Activated CD4-positive, CD25-positive, alpha-beta regulatory T cell treated with anti-CD3 and anti-CD28 coated beads, Interleukin-2, amount 50 U/mL, for 24 hours (primary cell): ENCODE measurements at regions not wholly inside any gene's neighbourhood (a gene's known extent, or its start where the extent isn't known, plus 50 kb on each side); places are given as distances from the start of the nearest gene placed in this dataset.
A peak's percentile ranks its signal among the peaks of the same experiment; 100 is the strongest.

Experiments
- ATAC-seq, 2 donors: fragments of 150-1000 bp; cut with Tn5 transposase; one replicate each; pipeline ENCODE4 v1.10.0; 2021; ENCODE audit warnings: mild to moderate bottlenecking in 1 of 2, moderate library complexity in 1 of 2

DNA sequence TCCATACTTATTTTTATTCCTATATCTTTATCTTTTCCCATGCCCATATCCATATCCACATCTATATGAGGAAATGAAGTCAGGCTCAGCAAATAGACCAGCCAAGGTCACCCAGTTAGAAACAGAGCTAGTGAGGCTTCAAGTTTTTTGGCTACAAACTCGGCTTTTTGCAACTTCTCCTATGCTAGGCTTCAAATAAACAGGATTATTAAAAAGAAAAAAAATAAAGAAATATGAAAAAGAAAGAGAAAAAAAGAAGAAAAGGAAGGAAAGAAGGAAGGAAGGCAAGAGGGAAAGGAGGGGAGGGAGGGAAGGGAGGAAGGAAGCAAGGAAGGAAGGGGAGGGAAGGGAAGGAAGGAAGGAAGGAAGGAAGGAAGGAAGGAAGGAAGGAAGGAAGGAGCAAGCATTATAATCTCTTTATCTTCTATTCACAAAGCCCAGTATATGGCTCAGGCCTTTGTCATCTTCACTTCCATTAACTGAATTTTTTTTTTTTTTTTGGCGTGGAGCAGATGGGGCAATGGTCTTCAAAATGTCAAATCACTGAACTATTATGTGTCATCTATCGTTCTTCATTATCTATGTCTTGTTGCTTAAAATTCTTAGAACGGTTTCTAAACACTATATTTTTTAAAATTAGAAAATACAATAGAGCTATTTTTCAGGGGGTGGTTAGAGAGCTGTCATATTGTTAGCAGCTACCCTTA is 418.2 kb downstream of the VRK1 start:
- ATAC-seq, result no peak

DNA sequence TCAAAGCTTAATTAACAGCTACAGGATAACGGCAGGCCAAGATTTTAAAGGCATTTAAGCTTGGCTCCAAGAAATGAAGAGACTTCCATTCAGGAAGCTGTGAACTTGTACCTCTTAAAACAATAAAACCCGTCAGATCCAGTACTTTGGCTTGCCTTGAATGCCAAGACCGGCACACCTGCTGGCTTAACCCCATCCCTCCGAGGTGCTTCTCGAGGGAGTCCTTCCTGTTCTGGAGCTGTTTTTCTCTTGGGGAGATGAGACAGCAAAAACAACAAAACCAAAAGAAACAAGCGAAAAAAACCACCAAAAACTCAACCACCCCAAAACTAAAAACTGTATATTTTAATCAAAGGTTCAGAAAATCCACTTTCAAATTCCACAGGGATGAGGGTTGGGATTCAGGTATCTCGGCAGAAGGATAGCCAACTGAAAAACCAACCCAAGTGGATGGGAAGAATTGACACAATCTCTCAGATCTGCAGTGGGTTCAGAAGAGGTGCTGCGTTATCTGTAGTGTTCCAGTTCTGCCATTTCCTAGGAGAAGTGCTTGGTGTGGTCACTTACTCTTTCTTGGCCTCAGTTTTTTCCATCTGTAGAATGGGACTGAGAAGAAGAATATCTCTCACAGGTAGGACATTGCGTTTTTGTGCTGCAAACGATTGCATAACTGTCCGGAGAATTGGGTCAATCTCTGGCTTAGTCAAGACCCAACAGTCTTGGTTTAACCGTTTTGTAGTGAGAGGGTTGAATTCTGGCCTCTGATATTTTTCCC is 420.1 kb downstream of the VRK1 start:
- no peak for ATAC-seq

DNA sequence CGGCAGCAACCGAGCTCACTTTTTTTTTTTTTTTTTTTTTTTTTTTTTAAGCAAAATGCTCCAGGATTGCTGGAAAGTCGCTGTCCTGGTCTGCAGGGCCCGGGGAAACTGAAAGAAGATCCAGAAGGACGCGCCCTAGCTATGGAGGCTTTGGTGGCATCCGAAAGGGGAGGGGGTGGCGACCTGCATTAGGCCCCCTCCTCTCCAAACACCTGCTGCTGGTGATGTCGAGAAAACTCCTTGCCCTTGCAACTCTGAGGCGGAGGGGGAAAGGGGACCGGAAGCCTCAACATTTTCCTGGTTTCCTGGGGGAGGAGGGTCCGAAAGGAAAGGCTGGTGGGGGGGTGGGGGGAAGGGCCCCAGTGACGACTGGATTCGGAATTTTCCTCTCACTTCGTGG is 421.1 kb downstream of the VRK1 start:
- ATAC-seq, result no peak

DNA sequence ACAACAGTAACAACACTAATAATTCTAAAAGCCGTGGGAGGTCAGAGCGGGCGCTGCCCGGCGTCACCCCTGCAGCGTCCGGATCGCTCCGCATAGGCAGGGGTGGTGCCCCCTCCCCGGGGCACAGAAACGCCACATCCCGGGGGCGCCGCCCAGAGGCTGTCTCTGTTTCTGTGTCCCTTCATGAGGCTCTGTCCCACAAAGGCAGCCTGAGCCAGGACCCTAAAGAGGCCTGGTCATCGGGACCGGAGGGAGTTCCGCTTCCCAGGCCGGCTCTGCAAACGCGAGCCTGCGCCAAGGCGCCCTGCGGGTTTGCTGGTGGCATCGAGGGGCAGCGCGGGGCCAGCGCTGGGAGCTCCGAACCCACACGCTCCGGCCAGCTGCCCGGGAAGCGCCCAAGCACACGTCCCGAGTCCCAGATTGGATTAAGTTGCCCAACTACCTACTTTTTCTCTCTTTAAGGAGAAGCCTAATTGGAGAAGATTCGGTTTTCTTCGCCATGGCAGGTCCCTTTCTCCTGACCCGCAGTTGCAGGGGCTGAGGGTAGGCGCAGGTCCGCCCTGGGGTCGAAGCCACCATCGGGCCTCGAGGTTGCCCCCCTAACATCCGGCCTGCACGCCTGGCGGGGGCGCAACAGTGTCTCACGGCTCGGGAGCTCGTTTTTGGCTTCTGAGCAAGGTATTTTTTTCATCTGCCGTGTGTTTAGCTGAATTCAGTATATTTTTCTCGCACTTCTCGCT is 421.7 kb downstream of the VRK1 start:
- ATAC-seq, result peak in 1 of 2 donors; percentile 32

DNA sequence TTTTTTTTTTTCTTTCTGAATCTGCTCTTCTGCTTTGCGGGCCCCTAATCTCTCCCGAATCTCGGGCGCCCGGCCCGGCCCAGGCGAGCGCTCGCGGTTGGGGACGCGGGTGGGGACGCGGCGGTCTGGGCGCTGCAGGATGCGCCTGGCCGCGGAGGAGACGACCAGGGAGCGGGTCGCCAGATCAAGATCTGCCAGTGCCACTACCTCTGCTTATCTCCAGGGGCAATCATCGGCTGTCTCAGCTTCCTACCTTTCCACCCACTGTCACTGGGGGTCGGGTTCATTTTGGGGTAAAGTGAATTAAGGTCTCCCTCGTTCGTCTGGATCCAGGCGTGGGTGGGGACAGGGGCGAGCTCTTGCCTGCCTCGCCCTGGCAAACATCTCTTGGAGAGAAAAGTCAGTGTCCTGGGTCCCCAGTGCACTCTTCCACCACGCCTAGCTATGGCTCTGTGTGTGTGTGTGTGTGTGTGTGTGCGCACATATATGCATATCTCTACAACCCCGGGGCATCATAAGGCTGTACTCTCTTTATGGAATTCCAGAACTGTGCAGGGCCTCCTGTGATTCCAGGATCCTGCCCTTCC is 422.3 kb downstream of the VRK1 start:
- ATAC-seq, result peak in 1 of 2 donors; percentile 30

DNA sequence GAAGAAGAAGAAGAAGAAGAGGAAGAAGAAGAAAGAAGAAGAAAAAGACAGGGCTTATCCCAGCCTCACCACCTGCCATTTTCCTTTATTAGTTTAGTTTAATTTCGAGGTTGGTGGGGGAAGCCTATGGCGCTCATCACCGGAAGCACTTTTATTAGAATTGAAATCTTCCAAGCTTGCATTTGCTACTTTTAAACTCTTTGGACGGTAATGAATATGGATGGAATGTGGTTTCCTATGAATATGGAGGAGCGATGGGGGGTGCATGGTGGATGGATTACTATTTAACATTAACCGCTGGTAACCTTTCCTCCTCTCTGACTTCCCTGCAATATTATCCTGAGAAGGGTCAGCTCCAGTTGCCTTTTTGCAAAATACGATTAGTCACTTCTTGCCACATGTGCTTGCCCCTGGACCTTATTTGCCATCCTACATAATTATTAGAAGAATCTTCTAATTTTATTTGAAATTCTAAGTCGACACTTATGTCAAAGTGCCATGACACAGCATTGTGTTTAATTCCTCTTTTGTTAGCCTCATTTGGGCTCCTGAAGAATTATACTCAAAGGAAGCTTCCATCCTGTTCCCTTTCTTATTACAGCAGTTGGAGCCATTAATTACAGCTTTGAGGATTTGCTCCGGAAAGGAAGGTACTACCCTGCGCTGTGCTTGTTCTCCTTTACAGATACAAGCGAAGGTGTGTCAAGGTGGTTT is 424.5 kb downstream of the VRK1 start:
- no peak for ATAC-seq

DNA sequence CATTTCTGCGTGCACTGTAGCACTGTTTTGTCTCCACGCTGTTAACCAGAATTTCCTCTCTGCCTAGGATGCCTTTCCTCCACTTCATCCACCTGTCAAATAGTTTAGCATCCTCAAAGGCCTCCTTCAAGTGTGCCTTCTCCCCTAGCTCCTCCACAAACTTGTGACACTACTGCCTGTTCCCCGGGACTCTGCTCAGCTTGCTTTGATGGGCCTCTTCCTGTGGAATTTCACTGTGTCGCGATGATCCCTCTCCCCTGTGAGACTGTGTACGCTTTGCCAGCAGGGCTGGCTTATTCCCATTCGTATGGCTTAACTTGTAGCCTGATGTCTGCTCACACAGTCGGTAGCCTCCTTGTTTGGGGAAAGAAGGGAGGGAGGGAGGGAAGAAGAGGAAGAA is 426.8 kb downstream of the VRK1 start:
- no peak for ATAC-seq

DNA sequence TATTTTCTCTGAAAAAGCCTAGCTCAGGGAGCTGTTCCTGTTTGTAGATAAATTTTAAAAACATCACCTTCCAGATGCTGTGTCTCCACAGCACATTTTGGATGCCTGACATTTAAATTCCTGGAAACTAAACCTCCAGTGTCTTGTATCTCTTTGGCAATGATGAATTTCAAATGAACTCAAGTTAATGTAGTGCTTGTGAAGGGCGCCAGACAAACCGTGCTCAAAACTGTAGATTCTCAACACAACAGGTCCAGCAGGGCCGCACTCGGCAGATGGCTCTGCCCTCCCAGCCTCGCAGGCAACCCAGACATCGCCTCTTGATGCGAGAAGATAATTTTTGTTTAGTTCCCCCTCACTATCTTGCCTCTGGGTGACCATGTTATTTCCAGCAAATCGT is 432.9 kb downstream of the VRK1 start:
- no peak for ATAC-seq

DNA sequence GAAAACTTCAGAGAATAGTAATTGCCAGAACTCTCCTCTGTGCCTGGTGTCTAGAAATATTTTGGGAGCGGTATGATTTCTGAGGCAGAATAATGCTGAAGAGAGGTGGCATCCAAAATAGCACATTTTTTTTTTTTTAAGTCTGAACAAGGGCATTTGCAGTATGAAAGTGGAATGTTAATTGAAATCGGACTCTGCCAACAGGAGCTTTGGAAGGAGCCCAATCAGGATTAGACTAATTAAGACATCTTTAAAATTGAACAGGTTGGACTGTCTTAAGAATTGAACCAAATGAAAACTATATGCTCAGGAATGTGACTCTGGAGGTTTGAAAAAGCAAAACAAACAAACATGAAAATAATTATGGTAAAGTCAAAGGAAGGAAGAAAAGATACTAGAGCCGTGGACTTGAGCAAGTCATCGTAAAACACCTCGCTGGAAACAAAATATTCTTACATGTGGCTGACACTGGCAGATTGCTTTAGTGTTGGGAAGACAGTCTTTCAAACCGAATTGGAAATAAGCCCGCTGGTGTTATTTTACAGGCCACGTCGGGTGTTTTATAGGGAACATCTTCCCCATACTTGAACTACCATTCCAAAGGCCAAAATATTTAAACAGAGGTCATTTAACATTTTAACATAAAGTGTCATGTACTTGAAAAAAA is 436.3 kb downstream of the VRK1 start:
- no peak for ATAC-seq

DNA sequence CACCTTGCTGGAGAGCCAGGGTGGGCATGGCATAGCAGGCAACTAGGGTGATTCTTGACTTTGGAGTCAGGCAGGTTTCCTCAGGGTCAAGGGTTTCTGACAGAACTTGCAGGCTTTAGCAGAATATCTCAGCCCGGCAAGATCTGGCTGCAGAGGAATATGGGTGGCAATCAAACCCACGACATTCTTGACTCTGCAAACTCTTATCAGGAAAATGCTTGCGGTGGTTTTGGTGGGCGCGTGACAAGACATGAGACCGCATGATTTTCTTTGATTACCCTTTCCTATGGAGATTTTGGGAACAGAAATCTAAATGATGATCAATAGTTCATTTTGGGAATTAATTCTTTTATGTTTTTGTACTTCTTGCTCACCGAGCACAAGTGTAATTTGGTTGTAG is 449.5 kb downstream of the VRK1 start:
- ATAC-seq, result no peak

DNA sequence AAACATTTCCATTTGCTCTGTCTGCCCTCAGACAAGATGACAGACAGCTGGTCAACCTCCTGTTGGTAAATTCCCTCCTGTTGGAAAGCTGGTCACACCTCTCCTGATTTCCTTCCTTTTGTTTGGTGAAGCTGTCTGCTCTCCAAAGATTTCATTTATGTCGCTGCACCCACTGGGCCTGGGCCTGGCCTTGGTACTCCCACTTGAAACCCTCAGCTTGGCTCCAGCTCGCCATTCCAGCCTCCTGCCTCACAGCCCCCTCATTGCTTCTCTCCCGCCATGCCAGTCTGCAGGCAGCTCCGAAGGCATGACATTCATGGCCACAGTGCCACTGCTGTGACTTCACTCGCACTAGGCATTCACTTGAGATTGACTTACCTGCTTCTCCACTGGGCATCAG is 451.8 kb downstream of the VRK1 start:
- ATAC-seq, result no peak

DNA sequence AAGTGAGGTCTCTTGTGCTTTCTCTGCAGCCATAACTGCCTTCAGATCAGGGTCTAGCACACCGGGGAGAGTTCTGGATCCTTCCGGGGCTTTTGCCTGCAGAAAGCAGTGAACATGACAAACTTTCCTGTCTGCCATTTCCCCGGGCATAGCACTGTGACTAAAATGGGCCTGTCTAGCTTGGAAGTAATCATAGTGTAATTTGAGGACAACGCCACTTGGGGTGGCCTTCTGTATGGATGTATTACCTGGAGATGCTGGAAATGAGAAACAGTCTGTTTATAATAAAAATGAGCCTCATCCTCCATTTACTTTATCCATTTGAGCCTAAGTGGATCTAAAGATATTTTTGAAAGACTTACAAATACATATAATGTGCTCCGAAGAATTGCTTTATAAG is 453.7 kb downstream of the VRK1 start:
- no peak for ATAC-seq

DNA sequence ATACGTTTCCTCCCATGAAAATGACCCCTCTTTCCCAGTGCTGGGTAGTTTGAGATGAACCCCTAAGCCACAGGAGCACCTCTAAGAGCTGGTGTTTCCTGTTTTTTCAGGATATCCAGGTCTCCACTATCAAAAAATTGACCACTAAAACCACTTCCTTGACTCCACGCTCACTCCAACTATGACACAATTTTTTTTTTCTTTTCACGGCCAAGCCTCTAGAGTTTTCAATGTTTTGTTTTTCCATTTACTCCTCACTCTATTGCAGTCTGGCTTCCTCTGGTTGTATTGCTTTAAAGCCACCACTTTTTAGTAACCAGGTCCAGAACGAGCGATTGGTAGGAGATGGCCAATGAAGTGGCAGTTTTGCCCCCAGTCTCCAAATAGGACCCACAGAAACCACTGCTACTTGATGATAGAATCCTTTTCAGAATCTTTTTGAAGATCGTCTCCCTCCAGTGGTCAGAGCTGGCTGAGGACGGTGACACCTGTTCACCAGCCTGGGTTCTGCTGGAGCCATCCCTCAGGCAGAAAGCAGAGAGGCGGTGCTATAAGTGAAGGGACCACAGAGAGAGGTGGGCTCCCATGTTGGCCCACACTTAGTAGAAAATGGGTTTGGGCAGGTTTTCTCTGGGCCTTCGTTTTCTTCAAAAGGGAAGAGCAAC is 454.4 kb downstream of the VRK1 start:
- no peak for ATAC-seq

DNA sequence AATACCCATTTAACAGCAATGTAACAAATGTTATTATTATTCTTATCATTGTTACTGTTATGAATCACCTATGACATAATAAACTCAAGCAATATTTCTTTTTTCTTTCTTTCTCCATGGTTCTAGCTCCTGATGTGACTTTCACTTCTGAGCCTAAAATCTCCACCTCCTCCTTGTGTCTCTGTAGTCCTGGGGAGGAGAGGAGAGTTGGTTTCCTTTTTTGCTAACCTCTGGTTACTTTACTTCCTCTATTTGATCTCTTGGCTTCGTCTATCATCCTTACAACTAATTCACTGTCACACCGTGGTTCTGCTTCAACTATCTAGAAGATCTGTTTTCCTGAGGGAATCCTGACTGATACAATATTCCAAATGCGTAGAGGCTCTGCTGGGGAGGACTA is 456.6 kb downstream of the VRK1 start:
- no peak for ATAC-seq

DNA sequence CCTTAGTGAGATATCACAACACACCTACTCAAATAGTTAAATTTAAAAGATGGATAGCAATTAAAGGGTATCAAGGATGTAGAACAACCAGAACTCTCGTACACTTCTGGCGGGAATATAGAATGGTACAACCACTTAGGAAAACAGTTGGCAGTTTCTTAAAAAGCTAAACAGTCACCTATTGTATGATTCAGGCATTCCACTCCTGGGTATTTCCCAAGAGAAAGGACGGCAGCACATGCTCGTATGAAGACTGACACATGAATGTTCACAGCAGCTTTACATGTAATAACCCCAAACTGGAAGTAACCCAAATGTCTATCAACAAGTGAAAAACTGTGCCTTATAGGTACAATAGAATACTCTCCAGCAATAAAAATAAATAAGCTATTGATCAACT is 465.2 kb downstream of the VRK1 start:
- ATAC-seq, result no peak

DNA sequence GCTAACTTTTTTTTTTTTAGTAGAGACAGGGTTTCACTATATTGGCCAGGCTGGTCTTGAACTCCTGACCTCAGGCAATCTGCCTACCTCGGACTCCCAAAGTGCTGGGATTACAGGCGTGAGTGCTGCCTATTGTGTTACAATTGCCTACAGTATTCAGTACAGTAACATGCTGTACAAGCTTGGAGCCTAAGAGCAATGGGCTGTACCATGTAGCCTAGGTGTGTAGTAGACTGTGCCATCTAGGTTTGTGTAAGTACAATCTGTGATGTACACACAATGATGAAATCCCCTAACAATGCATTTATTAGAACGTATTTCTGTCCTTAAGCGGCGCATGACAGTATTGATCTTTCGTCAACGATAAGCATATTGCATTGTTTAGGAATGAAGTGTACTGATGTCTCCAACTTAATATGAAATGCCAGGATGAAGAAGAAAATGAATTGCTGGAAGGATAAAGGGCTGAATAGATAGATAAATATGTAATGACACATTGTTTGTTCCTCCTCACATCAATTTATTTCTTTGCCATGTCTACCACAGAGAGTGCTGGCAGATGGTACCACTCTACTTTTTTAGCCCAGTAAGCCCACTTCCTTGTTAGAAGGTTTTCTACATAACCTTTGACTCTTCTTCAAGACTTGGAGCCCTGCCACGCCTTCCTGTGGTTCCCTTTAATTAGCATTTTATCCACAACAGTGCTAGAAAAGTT is 467.5 kb downstream of the VRK1 start:
- no peak for ATAC-seq

DNA sequence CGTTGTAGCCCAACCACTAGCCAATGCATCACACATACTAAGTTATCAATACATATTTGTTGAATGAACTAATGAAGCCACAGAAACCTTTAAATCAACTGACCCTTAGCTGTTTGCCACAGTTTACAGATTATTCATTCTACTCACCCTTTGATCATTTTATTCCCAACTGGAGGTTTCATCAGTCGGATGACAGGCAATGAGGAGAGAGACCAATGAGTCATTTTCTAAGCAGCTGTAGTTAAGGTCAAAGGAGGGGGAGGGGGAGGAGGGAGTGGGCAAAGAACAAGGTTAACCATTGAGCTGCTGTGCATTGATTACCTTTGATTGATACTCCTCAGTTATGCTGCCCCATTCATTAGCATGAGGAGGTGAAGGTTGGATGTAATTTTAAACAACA is 469.5 kb downstream of the VRK1 start:
- ATAC-seq, result no peak

DNA sequence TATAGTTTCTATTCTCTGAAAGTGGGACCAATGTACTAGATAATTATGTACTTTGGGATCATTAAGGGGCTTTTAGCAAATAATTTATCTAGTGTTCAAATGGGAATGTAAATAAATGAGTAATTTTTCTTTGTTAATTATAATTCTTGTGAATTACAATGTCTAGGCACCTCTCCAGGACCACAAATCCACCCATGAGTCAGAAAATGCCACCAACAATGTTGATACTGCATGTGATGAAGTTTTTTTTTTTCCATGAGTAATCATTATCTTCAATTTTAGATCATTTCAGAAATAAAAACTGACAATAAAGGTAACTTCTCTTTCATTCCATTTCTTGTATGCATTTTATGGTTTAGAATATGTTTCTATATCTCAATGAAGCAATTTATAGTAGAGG is 470.3 kb downstream of the VRK1 start:
- peak in 1 of 2 donors; percentile 24 for ATAC-seq

DNA sequence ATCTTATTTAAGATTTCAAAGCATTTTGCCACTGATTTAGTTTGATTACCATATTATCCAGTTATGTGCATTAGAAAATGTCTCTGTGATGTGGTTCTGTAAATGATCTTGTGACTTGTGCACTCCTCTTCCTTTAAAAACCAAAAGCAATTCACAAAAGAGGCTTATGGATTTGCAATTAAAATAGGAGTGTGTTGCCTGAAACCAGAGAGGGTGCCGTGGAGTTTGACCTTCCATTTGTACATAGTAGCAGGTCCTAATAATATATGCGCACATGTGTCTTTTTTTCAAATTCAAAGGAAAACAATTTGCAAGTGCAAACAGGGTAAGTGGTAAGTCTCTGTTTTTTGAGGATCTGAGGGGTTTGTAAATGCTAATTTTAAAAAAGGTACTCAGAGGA is 470.9 kb downstream of the VRK1 start:
- no peak for ATAC-seq

DNA sequence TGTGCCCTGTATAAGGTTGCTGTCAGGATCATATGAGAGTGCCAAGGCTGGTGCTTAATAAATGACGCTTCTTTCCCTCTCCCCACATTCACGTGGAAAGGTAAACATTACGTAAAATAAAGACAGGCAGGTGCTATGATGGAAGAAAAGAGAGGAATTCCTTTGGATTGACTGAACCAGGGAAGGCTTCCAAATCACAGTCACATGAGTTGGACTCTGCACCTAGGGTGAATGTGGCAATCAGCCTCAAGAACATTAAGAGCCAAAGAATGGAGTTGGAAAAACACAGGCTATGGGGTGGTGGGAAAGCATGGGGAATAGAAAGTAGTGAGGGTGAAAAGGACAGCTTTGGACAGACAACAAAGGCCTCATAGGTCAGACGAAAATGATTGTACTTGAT is 473.1 kb downstream of the VRK1 start:
- ATAC-seq, result no peak

DNA sequence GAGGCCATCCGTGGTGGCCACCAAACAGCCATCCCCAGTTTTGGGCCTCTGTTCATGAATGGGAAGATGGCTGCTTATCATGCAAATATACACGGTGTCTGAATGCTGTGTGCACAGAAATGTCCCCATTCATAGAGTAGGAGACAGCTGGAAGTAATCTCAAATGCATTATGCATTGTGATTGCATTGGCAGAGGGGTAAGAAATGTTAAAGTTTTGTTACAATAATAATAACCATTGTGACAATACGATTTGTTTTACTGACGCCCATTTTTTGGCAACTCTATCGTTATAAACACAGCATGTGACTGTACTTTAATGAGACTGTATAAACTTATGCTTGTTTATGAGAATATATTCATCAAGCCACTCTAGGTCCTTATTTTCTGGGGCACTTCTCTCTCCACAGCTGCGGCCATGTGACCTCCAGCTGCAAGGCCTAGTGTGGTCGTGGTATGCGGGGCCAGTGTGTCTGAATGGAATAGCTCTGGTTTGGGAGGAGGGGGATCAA is 474.3 kb downstream of the VRK1 start:
- no peak for ATAC-seq
